SK-N-SH (cell line): ENCODE measurements at regions not wholly inside any gene's neighbourhood (a gene's known extent, or its start where the extent isn't known, plus 50 kb on each side); places are given as distances from the start of the nearest gene placed in this dataset.

Experiments
- CTCF ChIA-PET: fragments of 300-600, 350-600 bp; formaldehyde crosslinking; extraction: SDS; loops from one replicate; lab custom pipeline; 2021; lab: Yijun Ruan, JAX
- POLR2A ChIA-PET: fragments of 350-600 bp; sonication (Branson Sonifier 250); formaldehyde crosslinking; extraction: SDS; loops from one replicate; lab custom pipeline; 2020; ENCODE audit warnings: antibody characterized with exemption, inconsistent platforms; lab: Yijun Ruan, JAX
- DNase-seq: peaks from one replicate; pipeline ENCODE4 v3.0.0; 2012
- H2AFZ ChIP-seq: fragments of 200-600 bp; sonication (generic); 2 replicates; pipeline ENCODE4 v1.8.1; 2016; ENCODE audit warnings: antibody characterized with exemption, mild to moderate bottlenecking, low read depth
- H3F3A ChIP-seq: fragments of 200-600 bp; sonication (generic); replicated peaks from 2 replicates; pipeline ENCODE3; 2016; ENCODE audit warnings: antibody characterized with exemption, mild to moderate bottlenecking; ENCODE audit not compliant: insufficient read depth
- H3K27ac ChIP-seq, 2 experiments: fragments of 200-500 bp in 1 of 2; fragments of 200-600 bp in 1 of 2; sonication (Bioruptor generic) in 1 of 2; sonication (generic), shearing (Covaris generic) in 1 of 2; 2 replicates each; pipeline versions ENCODE4 v1.5.1 to v1.6.1; 2014 to 2016; ENCODE audit warnings: low read depth in 2 of 2, inconsistent platforms in 1 of 2, low read length in 1 of 2, mild to moderate bottlenecking in 1 of 2, mixed read lengths in 1 of 2
- H3K27me3 ChIP-seq: fragments of 200-600 bp; sonication (generic), shearing (Covaris generic); 2 replicates; pipeline ENCODE4 v1.6.1; 2016; ENCODE audit warnings: mixed run types; ENCODE audit not compliant: insufficient read depth
- H3K36me3 ChIP-seq, 2 experiments: fragments of 200-500 bp in 1 of 2; fragments of 200-600 bp in 1 of 2; sonication (Bioruptor generic) in 1 of 2; sonication (generic) in 1 of 2; replicated peaks in 1 of 2; 2 replicates each; pipeline versions ENCODE3 to v1.5.1; 2014 to 2016; ENCODE audit warnings: low read length in 1 of 2, mild to moderate bottlenecking in 1 of 2; ENCODE audit not compliant: insufficient read depth in 2 of 2, control insufficient read depth in 1 of 2
- H3K4me1 ChIP-seq, 2 experiments: fragments of 200-500 bp in 1 of 2; fragments of 200-600 bp in 1 of 2; sonication (Bioruptor generic) in 1 of 2; sonication (generic), shearing (Covaris generic) in 1 of 2; 2 replicates each; pipeline versions ENCODE4 v1.5.1 to v1.6.1; 2014 to 2016; ENCODE audit warnings: low read depth in 1 of 2, low read length in 1 of 2, mixed run types in 1 of 2; ENCODE audit not compliant: insufficient read depth in 2 of 2, control insufficient read depth in 1 of 2
- H3K4me2 ChIP-seq: fragments of 200-600 bp; sonication (generic), shearing (Covaris generic); 2 replicates; pipeline ENCODE4 v1.6.1; 2017; ENCODE audit warnings: mixed run types
- H3K4me3 ChIP-seq, 2 experiments: fragments of 200-500 bp in 1 of 2; fragments of 200-600 bp in 1 of 2; sonication (Bioruptor generic) in 1 of 2; sonication (generic), shearing (Covaris generic) in 1 of 2; 2 replicates each; pipeline versions ENCODE4 v1.5.1 to v1.8.1; 2014 to 2016; ENCODE audit warnings: low read depth in 2 of 2, inconsistent platforms in 1 of 2, low read length in 1 of 2, mild to moderate bottlenecking in 1 of 2, mixed read lengths in 1 of 2, moderate library complexity in 1 of 2
- H3K79me2 ChIP-seq: fragments of 200-600 bp; sonication (generic); 2 replicates; pipeline ENCODE4 v1.8.1; 2017; ENCODE audit warnings: mild to moderate bottlenecking; ENCODE audit not compliant: insufficient read depth
- H3K9ac ChIP-seq: fragments of 200-600 bp; sonication (generic); 2 replicates; pipeline ENCODE4 v1.6.1; 2017; ENCODE audit warnings: mixed run types
- H3K9me2 ChIP-seq: fragments of 200-600 bp; sonication (generic); 2 replicates; pipeline ENCODE4 v1.6.1; 2017; ENCODE audit warnings: mixed run types
- H3K9me3 ChIP-seq: fragments of 200-600 bp; sonication (generic); 2 replicates; pipeline ENCODE4 v1.6.1; 2017; ENCODE audit warnings: mixed run types, mild to moderate bottlenecking, moderate library complexity
- H4K20me1 ChIP-seq: fragments of 200-600 bp; sonication (generic); 2 replicates; pipeline ENCODE4 v1.6.1; 2017; ENCODE audit warnings: mild to moderate bottlenecking, mixed run types; ENCODE audit not compliant: insufficient read depth
- FOSL2 ChIP-seq: IDR thresholded peaks from 2 replicates; pipeline ENCODE4 v1.4.0; 2012; ENCODE audit warnings: low read depth, mild to moderate bottlenecking, moderate library complexity, borderline replicate concordance
- GABPA ChIP-seq: IDR thresholded peaks from 2 replicates; pipeline ENCODE4 v1.4.0; 2012; ENCODE audit warnings: low read depth, mild to moderate bottlenecking
- JUND ChIP-seq: IDR thresholded peaks from 2 replicates; pipeline ENCODE4 v1.4.0; 2012
- MEF2A ChIP-seq: IDR thresholded peaks from 2 replicates; pipeline ENCODE4 v1.4.0; 2012; ENCODE audit warnings: low read depth, borderline replicate concordance
- NRF1 ChIP-seq: IDR thresholded peaks from 2 replicates; pipeline ENCODE4 v1.6.1; 2012; ENCODE audit warnings: low read depth, mild to moderate bottlenecking, low read length
- RAD21 ChIP-seq: IDR thresholded peaks from 2 replicates; pipeline ENCODE4 v1.6.1; 2012; ENCODE audit warnings: mild to moderate bottlenecking, low read length
- RCOR1 ChIP-seq: fragments of 150-350 bp; IDR thresholded peaks from 2 replicates; pipeline ENCODE4 v1.6.1; 2017; ENCODE audit warnings: antibody characterized with exemption, low read length
- RFX5 ChIP-seq: IDR thresholded peaks from 2 replicates; pipeline ENCODE4 v1.6.1; 2012; ENCODE audit warnings: mild to moderate bottlenecking, improper control_type of control experiment, low read length
- RXRA ChIP-seq: IDR thresholded peaks from 2 replicates; pipeline ENCODE4 v1.4.0; 2012; ENCODE audit warnings: low read depth, mild to moderate bottlenecking, borderline replicate concordance
- SMC3 ChIP-seq: IDR thresholded peaks from 2 replicates; pipeline ENCODE4 v1.6.1; 2012; ENCODE audit warnings: low read depth, low read length, improper control_type of control experiment
- TAF1 ChIP-seq: IDR thresholded peaks from 2 replicates; pipeline ENCODE4 v1.6.1; 2012; ENCODE audit warnings: low read depth, mild to moderate bottlenecking, low read length, moderate library complexity, borderline replicate concordance
- YY1 ChIP-seq: IDR thresholded peaks from 2 replicates; pipeline ENCODE4 v1.4.0; 2012; ENCODE audit warnings: low read depth, mild to moderate bottlenecking
- WGBS: methylation state at CpG from one replicate; pipeline ENCODE4 v1.1.6; 2017; ENCODE audit warnings: low lambda C conversion rate; 5-methylcytosine and 5-hydroxymethylcytosine counted together
- TF ChIP-seq, protein P1 (sequence below): IDR thresholded peaks from 2 replicates; pipeline ENCODE4 v1.4.0; 2012; ENCODE audit warnings: low read depth, borderline replicate concordance
- TF ChIP-seq, protein P2 (sequence below): fragments of 200-600 bp; sonication (generic); IDR thresholded peaks from 2 replicates; pipeline ENCODE4 v1.6.1; 2017; ENCODE audit warnings: antibody characterized with exemption, mild to moderate bottlenecking, moderate library complexity

DNA sequence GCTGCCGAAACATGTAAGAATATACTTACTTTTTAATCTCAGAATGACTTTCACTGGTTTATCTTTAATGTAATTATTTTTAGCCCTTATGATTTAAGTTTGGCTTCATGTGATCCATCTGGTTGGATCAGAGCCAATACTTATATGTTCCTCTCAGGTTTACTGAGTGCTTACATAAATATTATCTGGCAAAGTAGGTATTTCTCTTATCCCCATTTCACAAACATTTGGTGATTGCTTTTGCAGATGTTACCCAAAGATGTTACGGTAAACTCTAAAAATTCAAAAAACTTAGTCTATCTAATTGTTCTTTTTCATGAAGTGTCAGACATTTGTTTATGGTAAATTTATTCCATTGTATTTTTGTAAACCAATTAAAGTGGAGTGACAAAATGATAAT is 115.0 kb upstream of the TLL1 start:
- no peak overlapping the region for H2AFZ ChIP-seq
- H3K27ac ChIP-seq = no peak overlapping the region
- H3K9ac ChIP-seq = no peak overlapping the region
- CTCF ChIA-PET = no interaction called here
- no peaks in the 10 kb centered on the region; a peak in 2 of 4 replicates for H3K4me1 ChIP-seq
- no peaks in the 10 kb centered on the region for H3F3A ChIP-seq
- no peaks in the 10 kb centered on the region for H3K79me2 ChIP-seq
- no peak overlapping the region for H3K4me3 ChIP-seq
- TF ChIP-seq MEF2A (no peak), FOSL2 (no peak), RCOR1 (no peak), YY1 (no peak)
- no peak overlapping the region for H3K4me2 ChIP-seq
- no peaks in the 10 kb centered on the region for H3K36me3 ChIP-seq
- no peaks in the 10 kb centered on the region for H4K20me1 ChIP-seq
- DNase-seq = no peak
- H3K27me3 ChIP-seq = no peaks in the 10 kb centered on the region
- POLR2A ChIA-PET = no interaction called here
- H3K9me2 ChIP-seq = no peaks in the 10 kb centered on the region
- WGBS = 40% methylated on average over 2 of the region's 2 CpGs
- H3K9me3 ChIP-seq = no peaks in the 10 kb centered on the region

DNA sequence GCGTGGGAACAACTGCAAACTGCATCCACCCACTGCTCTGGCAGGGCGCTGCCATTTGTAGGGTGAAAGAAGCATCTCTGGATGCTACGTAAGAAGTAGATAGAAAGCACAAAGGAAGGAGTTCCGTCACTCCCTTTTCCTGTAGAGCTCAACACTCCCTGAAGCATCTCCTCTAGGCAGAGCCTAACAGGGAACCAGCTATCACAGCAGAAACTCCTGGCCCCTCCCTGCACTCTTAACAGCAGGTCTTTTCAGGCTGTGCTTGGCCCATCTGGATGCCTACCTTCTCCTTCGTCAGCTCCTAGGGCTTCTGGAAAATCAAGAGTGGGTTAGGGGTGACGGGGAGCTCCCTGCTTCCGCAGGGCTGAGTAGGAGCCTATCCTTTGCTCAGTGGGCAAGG is 112.9 kb upstream of the TLL1 start:
- Histone ChIP-seq H3K27me3 (no peaks in the 10 kb centered on the region), H3K9me3 (no peaks in the 10 kb centered on the region), H3K4me2 (no peak overlapping the region), H3K79me2 (no peaks in the 10 kb centered on the region), H3K27ac (no peak overlapping the region), H2AFZ (no peak overlapping the region), H3K9me2 (no peaks in the 10 kb centered on the region), H3K4me3 (no peak overlapping the region), H3K4me1 (no peaks in the 10 kb centered on the region; a peak in 2 of 4 replicates), H3K36me3 (no peaks in the 10 kb centered on the region), H3K9ac (no peak overlapping the region), H4K20me1 (no peaks in the 10 kb centered on the region), H3F3A (no peaks in the 10 kb centered on the region)
- WGBS = 47% methylated on average over 7 of the region's 7 CpGs
- DNase-seq = no peak
- ChIA-PET CTCF (no interaction called here), POLR2A (no interaction called here)
- TF ChIP-seq SMC3 (no peak), MEF2A (no peak), NRF1 (no peak), RXRA (no peak), TAF1 (no peak), RFX5 (no peak), FOSL2 (no peak), RAD21 (no peak), JUND (no peak), GABPA (no peak)
- TF ChIP-seq, protein P1, sequence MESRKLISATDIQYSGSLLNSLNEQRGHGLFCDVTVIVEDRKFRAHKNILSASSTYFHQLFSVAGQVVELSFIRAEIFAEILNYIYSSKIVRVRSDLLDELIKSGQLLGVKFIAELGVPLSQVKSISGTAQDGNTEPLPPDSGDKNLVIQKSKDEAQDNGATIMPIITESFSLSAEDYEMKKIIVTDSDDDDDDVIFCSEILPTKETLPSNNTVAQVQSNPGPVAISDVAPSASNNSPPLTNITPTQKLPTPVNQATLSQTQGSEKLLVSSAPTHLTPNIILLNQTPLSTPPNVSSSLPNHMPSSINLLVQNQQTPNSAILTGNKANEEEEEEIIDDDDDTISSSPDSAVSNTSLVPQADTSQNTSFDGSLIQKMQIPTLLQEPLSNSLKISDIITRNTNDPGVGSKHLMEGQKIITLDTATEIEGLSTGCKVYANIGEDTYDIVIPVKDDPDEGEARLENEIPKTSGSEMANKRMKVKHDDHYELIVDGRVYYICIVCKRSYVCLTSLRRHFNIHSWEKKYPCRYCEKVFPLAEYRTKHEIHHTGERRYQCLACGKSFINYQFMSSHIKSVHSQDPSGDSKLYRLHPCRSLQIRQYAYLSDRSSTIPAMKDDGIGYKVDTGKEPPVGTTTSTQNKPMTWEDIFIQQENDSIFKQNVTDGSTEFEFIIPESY = no peak
- TF ChIP-seq, protein P2, sequence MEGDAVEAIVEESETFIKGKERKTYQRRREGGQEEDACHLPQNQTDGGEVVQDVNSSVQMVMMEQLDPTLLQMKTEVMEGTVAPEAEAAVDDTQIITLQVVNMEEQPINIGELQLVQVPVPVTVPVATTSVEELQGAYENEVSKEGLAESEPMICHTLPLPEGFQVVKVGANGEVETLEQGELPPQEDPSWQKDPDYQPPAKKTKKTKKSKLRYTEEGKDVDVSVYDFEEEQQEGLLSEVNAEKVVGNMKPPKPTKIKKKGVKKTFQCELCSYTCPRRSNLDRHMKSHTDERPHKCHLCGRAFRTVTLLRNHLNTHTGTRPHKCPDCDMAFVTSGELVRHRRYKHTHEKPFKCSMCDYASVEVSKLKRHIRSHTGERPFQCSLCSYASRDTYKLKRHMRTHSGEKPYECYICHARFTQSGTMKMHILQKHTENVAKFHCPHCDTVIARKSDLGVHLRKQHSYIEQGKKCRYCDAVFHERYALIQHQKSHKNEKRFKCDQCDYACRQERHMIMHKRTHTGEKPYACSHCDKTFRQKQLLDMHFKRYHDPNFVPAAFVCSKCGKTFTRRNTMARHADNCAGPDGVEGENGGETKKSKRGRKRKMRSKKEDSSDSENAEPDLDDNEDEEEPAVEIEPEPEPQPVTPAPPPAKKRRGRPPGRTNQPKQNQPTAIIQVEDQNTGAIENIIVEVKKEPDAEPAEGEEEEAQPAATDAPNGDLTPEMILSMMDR = no peak
